PC-3 (cell line): ENCODE measurements at regions not wholly inside any gene's neighbourhood (a gene's known extent, or its start where the extent isn't known, plus 50 kb on each side); places are given as distances from the start of the nearest gene placed in this dataset.

Experiments used
- ATAC-seq: fragments of 200-7000 bp; cut with Tn5 transposase; 2 replicates; pipeline ENCODE4 v1.9.1; 2020; ENCODE audit warnings: mild to moderate bottlenecking, moderate library complexity
- BruUV-seq: library from RNA; stranded (reverse); fragments of 400-500 nt; replicated peaks from 2 replicates; lab custom pipeline; 2021; lab: Mats Ljungman, UMichigan
- CTCF ChIA-PET: fragments of 300-600 bp; sonication (Branson Sonifier 250); formaldehyde crosslinking; loops from one replicate; lab custom pipeline; 2022; ENCODE audit warnings: antibody characterized with exemption; lab: Charles Lee
- POLR2A ChIA-PET: fragments of 300-600 bp; sonication (Branson Sonifier 250); formaldehyde crosslinking; loops from one replicate; lab custom pipeline; 2022; ENCODE audit warnings: antibody characterized with exemption; ENCODE audit not compliant: unreplicated experiment; lab: Charles Lee
- DNase-seq: peaks from one replicate; pipeline ENCODE4 v3.0.0-alpha.2; 2015
- H2AFZ ChIP-seq: fragments of 300-600 bp; sonication (generic); 2 replicates; pipeline ENCODE4 v1.6.0; 2016; ENCODE audit warnings: antibody characterized with exemption, low read length
- H3F3A ChIP-seq: fragments of 300-600 bp; sonication (generic); one replicate; pipeline ENCODE4 v1.6.0; 2017; ENCODE audit warnings: antibody characterized with exemption, low read length, control low read depth, mild to moderate bottlenecking; ENCODE audit not compliant: unreplicated experiment
- H3K27ac ChIP-seq: fragments of 300-600 bp; sonication (generic); 2 replicates; pipeline ENCODE4 v1.5.1; 2016; ENCODE audit warnings: mild to moderate bottlenecking, low read length
- H3K27me3 ChIP-seq: fragments of 300-600 bp; sonication (generic); 2 replicates; pipeline ENCODE4 v1.6.1; 2016; ENCODE audit warnings: low read length, mixed read lengths
- H3K36me3 ChIP-seq: fragments of 300-600 bp; sonication (generic); 2 replicates; pipeline ENCODE4 v1.6.1; 2016; ENCODE audit warnings: low read depth, mixed run types, low read length, mixed read lengths
- H3K4me1 ChIP-seq: fragments of 300-600 bp; sonication (generic); 2 replicates; pipeline ENCODE4 v1.5.1; 2016; ENCODE audit warnings: low read length; ENCODE audit not compliant: insufficient read depth
- H3K4me2 ChIP-seq: fragments of 300-600 bp; sonication (generic); 2 replicates; pipeline ENCODE4 v1.6.0; 2016; ENCODE audit warnings: low read length
- H3K4me3 ChIP-seq: fragments of 300-600 bp; sonication (generic); 2 replicates; pipeline ENCODE4 v1.5.1; 2016; ENCODE audit warnings: mild to moderate bottlenecking, low read length, mixed read lengths
- H3K79me2 ChIP-seq: fragments of 300-600 bp; sonication (generic); 2 replicates; pipeline ENCODE4 v1.6.1; 2017; ENCODE audit warnings: low read length, mixed read lengths
- H3K9ac ChIP-seq: fragments of 300-600 bp; sonication (generic); 2 replicates; pipeline ENCODE4 v1.6.0; 2016; ENCODE audit warnings: mild to moderate bottlenecking, low read length
- H3K9me2 ChIP-seq: fragments of 300-600 bp; sonication (generic); replicated peaks from 2 replicates; pipeline ENCODE4 v1.6.1; 2016; ENCODE audit warnings: mixed run types, low read length, mixed read lengths
- H3K9me3 ChIP-seq: fragments of 300-600 bp; sonication (generic); 2 replicates; pipeline ENCODE4 v1.6.1; 2016; ENCODE audit warnings: low read length, mixed read lengths
- H4K20me1 ChIP-seq: fragments of 300-600 bp; sonication (generic); 2 replicates; pipeline ENCODE4 v1.6.1; 2016; ENCODE audit warnings: low read length, mixed read lengths
- EZH2 ChIP-seq: fragments of 300-600 bp; sonication (generic); IDR thresholded peaks from one replicate; pipeline ENCODE4 v1.6.1; 2017; ENCODE audit warnings: antibody characterized with exemption, mild to moderate bottlenecking, low read length; ENCODE audit not compliant: unreplicated experiment
- EZH2phosphoT487 ChIP-seq: fragments of 300-600 bp; sonication (generic); IDR thresholded peaks from 2 replicates; pipeline ENCODE4 v1.6.1; 2018; ENCODE audit warnings: mild to moderate bottlenecking, antibody characterized with exemption, low read length, borderline replicate concordance
- intact Hi-C: fragments of 100-400 bp; cut with micrococcal nuclease; formaldehyde crosslinking; loops from 2 replicates; pipeline ENCODE4 v1.9.0; 2023
- TF ChIP-seq, protein P1 (sequence below): fragments of 300-600 bp; sonication (generic); conservative IDR thresholded peaks from 2 replicates; pipeline ENCODE4 v1.5.1; 2017; ENCODE audit warnings: antibody characterized with exemption, low read depth, mild to moderate bottlenecking, low read length

DNA sequence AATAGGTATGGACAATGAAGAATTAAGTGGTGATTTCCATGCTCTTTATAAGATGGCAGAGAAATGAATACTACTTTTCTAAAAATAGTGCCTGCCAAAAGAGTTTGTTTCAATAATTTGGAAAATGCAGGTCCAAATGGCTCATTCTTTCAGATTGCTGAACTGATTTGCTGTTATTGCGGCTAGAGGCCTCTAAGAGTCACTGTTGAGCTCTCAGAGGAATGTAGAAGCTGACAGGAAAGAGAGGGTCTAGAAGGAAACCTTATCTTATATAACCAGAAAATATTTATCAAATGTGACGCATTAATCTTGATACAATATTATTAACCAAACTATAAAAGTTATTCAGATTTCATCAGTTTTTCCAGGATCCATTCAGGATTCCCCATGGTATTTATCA is 65.7 kb upstream of the PAGE1 start:
- BruUV-seq: no TSS peak
- H4K20me1 ChIP-seq: no peaks in the 10 kb centered on the region
- peak; percentile 27 for DNase-seq
- H3F3A ChIP-seq: no peaks in the 10 kb centered on the region
- H3K27ac ChIP-seq: no peak overlapping the region
- H3K4me2 ChIP-seq: no peak overlapping the region
- H3K9ac ChIP-seq: no peak overlapping the region
- no peaks in the 10 kb centered on the region for H3K79me2 ChIP-seq
- H3K36me3 ChIP-seq: no peaks in the 10 kb centered on the region
- ChIA-PET POLR2A (no interaction called here), CTCF (no interaction called here)
- H3K4me3 ChIP-seq: no peak overlapping the region
- ATAC-seq: no peak
- H2AFZ ChIP-seq: no peak overlapping the region
- no peaks in the 10 kb centered on the region for H3K9me2 ChIP-seq
- H3K27me3 ChIP-seq: 0 out of 2 replicates have a peak, but pooled peaks cover 14% of the 10 kb centered on the region
- intact Hi-C loops: loop anchor here (5.0 kb wide), 1 partner anchor 76 kb away; no protein-coding TSS in a partner anchor
- TF ChIP-seq, protein P1, sequence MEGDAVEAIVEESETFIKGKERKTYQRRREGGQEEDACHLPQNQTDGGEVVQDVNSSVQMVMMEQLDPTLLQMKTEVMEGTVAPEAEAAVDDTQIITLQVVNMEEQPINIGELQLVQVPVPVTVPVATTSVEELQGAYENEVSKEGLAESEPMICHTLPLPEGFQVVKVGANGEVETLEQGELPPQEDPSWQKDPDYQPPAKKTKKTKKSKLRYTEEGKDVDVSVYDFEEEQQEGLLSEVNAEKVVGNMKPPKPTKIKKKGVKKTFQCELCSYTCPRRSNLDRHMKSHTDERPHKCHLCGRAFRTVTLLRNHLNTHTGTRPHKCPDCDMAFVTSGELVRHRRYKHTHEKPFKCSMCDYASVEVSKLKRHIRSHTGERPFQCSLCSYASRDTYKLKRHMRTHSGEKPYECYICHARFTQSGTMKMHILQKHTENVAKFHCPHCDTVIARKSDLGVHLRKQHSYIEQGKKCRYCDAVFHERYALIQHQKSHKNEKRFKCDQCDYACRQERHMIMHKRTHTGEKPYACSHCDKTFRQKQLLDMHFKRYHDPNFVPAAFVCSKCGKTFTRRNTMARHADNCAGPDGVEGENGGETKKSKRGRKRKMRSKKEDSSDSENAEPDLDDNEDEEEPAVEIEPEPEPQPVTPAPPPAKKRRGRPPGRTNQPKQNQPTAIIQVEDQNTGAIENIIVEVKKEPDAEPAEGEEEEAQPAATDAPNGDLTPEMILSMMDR: peak; percentile 60
- no peak for TF ChIP-seq EZH2phosphoT487
- no peaks in the 10 kb centered on the region for H3K9me3 ChIP-seq
- no peaks in the 10 kb centered on the region for H3K4me1 ChIP-seq

DNA sequence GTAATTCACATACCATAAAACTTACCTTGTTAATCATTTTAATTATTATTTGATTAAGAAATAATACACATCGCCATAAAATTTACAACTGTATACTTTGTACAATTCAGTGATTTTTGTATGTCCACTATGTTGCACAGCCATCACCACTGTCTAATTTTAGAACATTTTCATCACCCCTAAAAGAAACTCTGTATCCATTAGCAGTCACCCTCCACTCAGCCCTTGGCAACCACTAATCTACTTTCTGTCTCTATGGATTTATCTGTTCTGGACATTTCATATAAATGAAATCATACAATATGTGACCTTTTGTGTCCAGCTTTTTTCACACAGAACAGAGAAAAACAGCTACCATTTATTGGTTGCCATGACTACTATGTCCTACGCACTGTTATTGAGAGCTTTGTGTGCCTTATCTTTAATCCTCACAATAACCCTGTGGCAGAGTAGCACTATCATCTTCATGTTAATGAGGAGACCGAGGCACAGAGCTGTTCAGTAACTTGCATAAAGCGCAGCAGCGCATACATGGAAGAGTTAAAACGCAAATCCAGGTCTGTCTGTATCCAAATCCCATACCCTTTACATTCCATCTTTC is 64.6 kb upstream of the PAGE1 start:
- CTCF ChIA-PET: no interaction called here
- no peak overlapping the region for H2AFZ ChIP-seq
- H3K4me3 ChIP-seq: no peak overlapping the region
- DNase-seq: no peak
- H3K27me3 ChIP-seq: 0 out of 2 replicates have a peak, but pooled peaks cover 15% of the 10 kb centered on the region
- H3K4me1 ChIP-seq: no peaks in the 10 kb centered on the region
- H3K4me2 ChIP-seq: no peak overlapping the region
- no peak overlapping the region for H3K9ac ChIP-seq
- intact Hi-C loops: loop anchor here (5.0 kb wide), 1 partner anchor 77 kb away; no protein-coding TSS in a partner anchor
- no peaks in the 10 kb centered on the region for H3K79me2 ChIP-seq
- no peak overlapping the region for H3K27ac ChIP-seq
- no TSS peak for BruUV-seq
- POLR2A ChIA-PET: no interaction called here
- H3K9me2 ChIP-seq: no peaks in the 10 kb centered on the region
- no peaks in the 10 kb centered on the region for H3K9me3 ChIP-seq
- no peak for ATAC-seq
- no peak for TF ChIP-seq EZH2
- no peak for TF ChIP-seq EZH2phosphoT487
- TF ChIP-seq, protein P1: no peak
- no peaks in the 10 kb centered on the region for H3K36me3 ChIP-seq
- no peaks in the 10 kb centered on the region for H4K20me1 ChIP-seq
- no peaks in the 10 kb centered on the region for H3F3A ChIP-seq

DNA sequence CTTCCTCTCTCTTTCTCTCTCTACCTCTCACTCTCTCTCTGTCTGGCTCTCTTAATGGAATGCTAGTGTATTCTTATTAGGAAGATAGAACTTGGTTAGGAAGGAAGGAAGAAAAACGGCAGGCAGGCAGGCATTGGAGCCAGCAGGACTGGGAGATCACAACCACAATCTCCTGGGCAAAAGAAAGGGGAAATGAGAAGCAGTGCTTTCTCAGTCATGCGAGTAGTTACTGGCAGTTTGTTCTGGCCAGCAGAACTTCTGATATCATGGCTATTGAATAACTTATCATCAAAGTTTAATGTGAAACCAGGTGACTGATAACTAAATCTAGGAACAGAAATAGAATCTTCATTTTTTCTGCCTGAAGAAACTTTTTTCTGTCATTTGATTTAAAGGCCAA is 60.9 kb upstream of the PAGE1 start:
- ATAC-seq (no peak), DNase-seq (no peak)
- no peaks in the 10 kb centered on the region for H3K4me1 ChIP-seq
- no peaks in the 10 kb centered on the region for H3K79me2 ChIP-seq
- no TSS peak for BruUV-seq
- ChIA-PET POLR2A (no interaction called here), CTCF (no interaction called here)
- no peak overlapping the region for H3K4me2 ChIP-seq
- no peaks in the 10 kb centered on the region for H3K9me3 ChIP-seq
- intact Hi-C loops: loop anchor here (10.0 kb wide), 1 partner anchor 562 kb away; no protein-coding TSS in a partner anchor
- H3F3A ChIP-seq: no peaks in the 10 kb centered on the region
- no peak overlapping the region for H3K27ac ChIP-seq
- H3K9ac ChIP-seq: no peak overlapping the region
- H4K20me1 ChIP-seq: no peaks in the 10 kb centered on the region
- peaks cover 11% of the 10 kb centered on the region for H3K27me3 ChIP-seq
- no peak for TF ChIP-seq EZH2phosphoT487
- TF ChIP-seq, protein P1: no peak
- no peak for TF ChIP-seq EZH2
- H3K36me3 ChIP-seq: no peaks in the 10 kb centered on the region
- no peaks in the 10 kb centered on the region for H3K9me2 ChIP-seq
- no peak overlapping the region for H3K4me3 ChIP-seq
- no peak overlapping the region for H2AFZ ChIP-seq
